ENCODE measurements at regions not wholly inside any gene's neighbourhood (a gene's known extent, or its start where the extent isn't known, plus 50 kb on each side); places are given as distances from the start of the nearest gene placed in this dataset.

GRCh38 chr1:224815647-224816046 lies 113.8 kb upstream of the DNAH14 start:
- TF ChIP-seq CTCF (conservative IDR thresholded peaks at IDR 0.05 in 1 of 2, IDR thresholded peaks at IDR 0.05 in 1 of 2; ENCODE audit: low read depth in 1 of 2, low read length in 2 of 2) (no peak), EZH2 (IDR thresholded peaks at IDR 0.05; ENCODE audit: low read length, missing control alignments) (no peak)

Measured in fibroblast of lung (primary cell).